Calu3 (cell line): ENCODE measurements at regions not wholly inside any gene's neighbourhood (a gene's known extent, or its start where the extent isn't known, plus 50 kb on each side); places are given as distances from the start of the nearest gene placed in this dataset.
"Not testable (repeated sequence)": the region's sequence is repeated elsewhere in the genome, so short reads cannot be mapped to it uniquely, and the experiment has no call there.

ENCODE experiments used
- BruUV-seq: library from RNA; stranded (reverse); fragments of 400-500 nt; replicated peaks from 2 replicates; lab custom pipeline; 2021; lab: Mats Ljungman, UMichigan
- CTCF ChIA-PET: fragments of 300-600 bp; sonication (Branson Sonifier 250); formaldehyde crosslinking; loops from one replicate; lab custom pipeline; 2022; ENCODE audit warnings: antibody characterized with exemption; lab: Charles Lee
- DNase-seq: peaks from one replicate; pipeline ENCODE4 v3.0.0; 2022
- H3K27ac Mint-ChIP-seq: one replicate; pipeline ENCODE4 v1.8.0; 2022; ENCODE audit warnings: mixed read lengths; ENCODE audit not compliant: unreplicated experiment
- H3K27me3 Mint-ChIP-seq: one replicate; pipeline ENCODE4 v1.8.0; 2022; ENCODE audit warnings: mixed read lengths; ENCODE audit not compliant: unreplicated experiment
- H3K36me3 Mint-ChIP-seq: one replicate; pipeline ENCODE4 v1.8.0; 2022; ENCODE audit warnings: mild to moderate bottlenecking, moderate library complexity, mixed read lengths; ENCODE audit not compliant: insufficient read depth, unreplicated experiment
- H3K4me1 Mint-ChIP-seq: one replicate; pipeline ENCODE4 v1.8.0; 2022; ENCODE audit warnings: mild to moderate bottlenecking, low read depth, mixed read lengths; ENCODE audit not compliant: unreplicated experiment
- H3K4me3 Mint-ChIP-seq: one replicate; pipeline ENCODE4 v1.8.0; 2022; ENCODE audit warnings: mild to moderate bottlenecking, low read depth, moderate library complexity, mixed read lengths; ENCODE audit not compliant: unreplicated experiment
- H3K9me3 Mint-ChIP-seq: one replicate; pipeline ENCODE4 v1.8.0; 2022; ENCODE audit warnings: low read depth, mixed read lengths; ENCODE audit not compliant: unreplicated experiment
- intact Hi-C: fragments of 100-400 bp; cut with micrococcal nuclease; formaldehyde crosslinking; loops from one replicate; pipeline ENCODE4 v1.10.0; 2022; ENCODE audit not compliant: unreplicated experiment
- TF ChIP-seq, protein P1 (sequence below): fragments of 200-600 bp; IDR thresholded peaks from one replicate; pipeline ENCODE4 v1.8.0; 2022; ENCODE audit warnings: antibody characterized with exemption; ENCODE audit not compliant: unreplicated experiment

DNA sequence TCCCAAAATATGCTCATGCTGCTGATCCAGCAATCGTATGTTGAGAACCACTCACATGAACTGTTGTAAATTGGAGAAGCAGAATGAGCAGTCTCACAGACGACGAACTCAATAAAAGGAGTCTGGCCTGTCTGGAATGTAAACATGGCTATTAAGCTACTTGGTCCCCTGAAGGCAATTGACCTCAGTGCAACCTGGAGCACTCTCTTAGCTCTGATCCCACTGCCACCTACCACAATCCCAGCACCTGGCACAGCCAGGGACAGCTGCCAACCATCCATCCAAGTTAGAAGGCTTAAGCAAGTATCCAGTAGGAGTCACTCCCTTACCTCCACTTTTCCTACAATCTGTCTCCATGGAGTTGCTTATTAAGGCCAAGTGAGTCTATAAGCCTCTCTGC is 406.9 kb upstream of the CLEC14A start:
- CTCF ChIA-PET: interaction anchor here (0.7 kb wide), 1 partner anchor 48 kb away, joined by 3 read pairs; no protein-coding TSS in a partner anchor
- BruUV-seq: no TSS peak
- intact Hi-C loops: no loop called here
- no peaks in the 10 kb centered on the region for H3K36me3 Mint-ChIP-seq
- DNase-seq: no peak
- no peaks in the 10 kb centered on the region for H3K9me3 Mint-ChIP-seq
- no peak overlapping the region for H3K4me3 Mint-ChIP-seq
- H3K4me1 Mint-ChIP-seq: no peaks in the 10 kb centered on the region
- H3K27ac Mint-ChIP-seq: no peak overlapping the region
- peaks cover 22% of the 10 kb centered on the region for H3K27me3 Mint-ChIP-seq
- TF ChIP-seq, protein P1, sequence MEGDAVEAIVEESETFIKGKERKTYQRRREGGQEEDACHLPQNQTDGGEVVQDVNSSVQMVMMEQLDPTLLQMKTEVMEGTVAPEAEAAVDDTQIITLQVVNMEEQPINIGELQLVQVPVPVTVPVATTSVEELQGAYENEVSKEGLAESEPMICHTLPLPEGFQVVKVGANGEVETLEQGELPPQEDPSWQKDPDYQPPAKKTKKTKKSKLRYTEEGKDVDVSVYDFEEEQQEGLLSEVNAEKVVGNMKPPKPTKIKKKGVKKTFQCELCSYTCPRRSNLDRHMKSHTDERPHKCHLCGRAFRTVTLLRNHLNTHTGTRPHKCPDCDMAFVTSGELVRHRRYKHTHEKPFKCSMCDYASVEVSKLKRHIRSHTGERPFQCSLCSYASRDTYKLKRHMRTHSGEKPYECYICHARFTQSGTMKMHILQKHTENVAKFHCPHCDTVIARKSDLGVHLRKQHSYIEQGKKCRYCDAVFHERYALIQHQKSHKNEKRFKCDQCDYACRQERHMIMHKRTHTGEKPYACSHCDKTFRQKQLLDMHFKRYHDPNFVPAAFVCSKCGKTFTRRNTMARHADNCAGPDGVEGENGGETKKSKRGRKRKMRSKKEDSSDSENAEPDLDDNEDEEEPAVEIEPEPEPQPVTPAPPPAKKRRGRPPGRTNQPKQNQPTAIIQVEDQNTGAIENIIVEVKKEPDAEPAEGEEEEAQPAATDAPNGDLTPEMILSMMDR: no peak

DNA sequence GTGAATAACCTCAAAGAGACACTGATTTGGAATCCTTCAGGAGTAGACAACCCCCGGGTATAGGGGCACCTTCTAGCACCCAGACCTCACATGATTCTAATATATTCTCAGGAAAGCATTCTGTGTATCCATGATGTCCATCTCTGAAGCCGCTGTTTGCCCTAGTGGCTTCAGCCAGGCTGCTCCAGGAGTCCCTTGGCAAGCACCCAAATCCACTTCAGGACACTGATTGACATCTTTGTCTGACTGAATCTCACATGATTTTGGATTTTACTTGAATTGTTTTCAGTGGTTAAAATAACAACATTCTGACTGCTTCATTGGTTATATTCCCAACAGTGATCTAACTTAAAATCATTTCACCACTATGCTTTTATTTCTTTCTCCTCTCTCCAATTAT is 390.5 kb upstream of the CLEC14A start:
- H3K27ac Mint-ChIP-seq: no peak overlapping the region
- DNase-seq: no peak
- CTCF ChIA-PET: no interaction called here
- intact Hi-C loops: no loop called here
- no TSS peak for BruUV-seq
- no peak overlapping the region for H3K4me3 Mint-ChIP-seq
- TF ChIP-seq, protein P1: no peak
- no peaks in the 10 kb centered on the region for H3K36me3 Mint-ChIP-seq
- H3K27me3 Mint-ChIP-seq: no peaks in the 10 kb centered on the region
- H3K4me1 Mint-ChIP-seq: no peaks in the 10 kb centered on the region
- no peaks in the 10 kb centered on the region for H3K9me3 Mint-ChIP-seq

DNA sequence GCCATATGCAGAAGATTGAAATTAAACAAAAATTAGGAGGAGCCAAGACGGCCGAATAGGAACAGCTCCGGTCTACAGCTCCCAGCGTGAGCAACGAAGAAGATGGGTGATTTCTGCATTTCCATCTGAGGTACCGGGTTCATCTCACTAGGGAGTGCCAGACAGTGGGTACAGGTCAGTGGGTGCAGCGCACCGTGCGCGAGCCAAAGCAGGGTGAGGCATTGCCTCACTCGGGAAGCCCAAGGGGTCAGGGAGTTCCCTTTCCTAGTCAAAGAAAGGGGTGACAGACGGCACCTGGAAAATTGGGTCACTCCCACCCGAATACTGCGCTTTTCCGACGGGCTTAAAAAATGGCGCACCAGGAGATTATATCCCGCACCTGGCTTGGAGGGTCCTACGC is 379.0 kb upstream of the CLEC14A start:
- H3K9me3 Mint-ChIP-seq, H3K27ac Mint-ChIP-seq, intact Hi-C loops, H3K4me1 Mint-ChIP-seq, H3K36me3 Mint-ChIP-seq, BruUV-seq, H3K4me3 Mint-ChIP-seq, H3K27me3 Mint-ChIP-seq, CTCF ChIA-PET, DNase-seq: not testable (repeated sequence)

DNA sequence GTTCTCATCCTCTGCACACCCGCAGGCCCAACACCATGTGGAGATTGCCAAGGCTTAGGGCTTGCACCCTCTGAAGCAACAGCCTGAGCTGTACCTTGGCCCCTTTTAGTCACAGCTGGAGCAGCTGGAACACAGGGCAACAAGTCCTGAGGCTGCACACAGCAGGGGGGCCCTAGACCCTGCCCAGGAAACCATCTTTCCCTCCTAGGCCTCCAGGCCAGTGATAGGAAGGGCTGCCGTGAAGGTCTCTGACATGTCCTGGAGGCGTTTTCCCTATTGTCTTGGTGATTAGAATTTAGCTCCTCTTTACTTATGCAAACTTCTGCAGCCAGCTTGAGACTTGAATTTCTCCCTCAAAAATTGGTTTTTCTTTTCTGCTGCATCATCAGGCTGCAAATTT is 373.5 kb upstream of the CLEC14A start:
- H3K27ac Mint-ChIP-seq: no peak overlapping the region
- no peaks in the 10 kb centered on the region for H3K4me1 Mint-ChIP-seq
- BruUV-seq: no TSS peak
- no peaks in the 10 kb centered on the region for H3K36me3 Mint-ChIP-seq
- H3K9me3 Mint-ChIP-seq: peaks cover 3% of the 10 kb centered on the region
- intact Hi-C loops: no loop called here
- H3K27me3 Mint-ChIP-seq: no peaks in the 10 kb centered on the region
- CTCF ChIA-PET: interaction anchor here (0.6 kb wide), 1 partner anchor 1043 kb away, joined by 3 read pairs; no protein-coding TSS in a partner anchor
- TF ChIP-seq, protein P1: no peak
- no peak for DNase-seq
- H3K4me3 Mint-ChIP-seq: no peak overlapping the region

DNA sequence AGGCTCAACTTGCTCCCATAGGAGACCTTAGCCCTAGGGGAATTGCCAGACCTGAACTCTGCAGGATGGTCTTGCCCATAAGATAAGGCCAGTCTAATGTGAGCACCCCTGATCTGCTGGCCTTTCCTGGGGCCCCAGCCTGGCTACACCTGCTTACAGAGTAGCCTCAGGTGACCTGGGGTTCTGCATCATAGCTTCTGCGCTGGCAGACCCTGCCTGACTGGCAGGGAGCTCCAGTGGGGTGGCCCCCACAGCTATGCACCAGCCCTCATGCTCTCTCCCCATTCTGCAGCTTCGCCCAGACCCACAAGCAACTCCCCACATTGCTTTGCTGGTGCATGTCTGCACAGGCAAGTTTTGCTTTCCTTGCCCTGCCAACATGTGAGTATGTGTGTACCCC is 371.3 kb upstream of the CLEC14A start:
- BruUV-seq: no TSS peak
- Mint-ChIP-seq H3K9me3 (peaks cover 3% of the 10 kb centered on the region), H3K4me3 (no peak overlapping the region), H3K4me1 (no peaks in the 10 kb centered on the region), H3K36me3 (no peaks in the 10 kb centered on the region), H3K27me3 (no peaks in the 10 kb centered on the region), H3K27ac (no peak overlapping the region)
- DNase-seq: no peak
- TF ChIP-seq, protein P1: no peak
- intact Hi-C loops: no loop called here
- CTCF ChIA-PET: no interaction called here
